CD14-positive monocyte (primary cell): ENCODE measurements at regions not wholly inside any gene's neighbourhood (a gene's known extent, or its start where the extent isn't known, plus 50 kb on each side); places are given as distances from the start of the nearest gene placed in this dataset.

ENCODE experiments used
- DNase-seq, 3 donors: peaks; one replicate each; pipeline ENCODE4 v3.0.0-alpha.2; 2011 to 2022
- H2AFZ ChIP-seq: 2 replicates; pipeline ENCODE4 v1.6.0; 2012; ENCODE audit warnings: mild to moderate bottlenecking, low read depth, low read length, inconsistent platforms; ENCODE audit not compliant: insufficient read depth, poor library complexity, severe bottlenecking
- H3K27ac ChIP-seq, 2 donors: 1 replicate in 1 of 2; 2 replicates in 1 of 2; pipeline ENCODE4 v1.5.1; 2012 to 2013; ENCODE audit warnings: low read length in 2 of 2, control low read depth in 1 of 2, inconsistent platforms in 1 of 2, low read depth in 1 of 2, mild to moderate bottlenecking in 1 of 2
- H3K27me3 ChIP-seq, 2 donors: one replicate each; pipeline versions ENCODE4 v1.6.0 to v1.6.1; 2011 to 2013; ENCODE audit warnings: low read length in 2 of 2; ENCODE audit not compliant: control insufficient read depth in 2 of 2, insufficient read depth in 2 of 2
- H3K36me3 ChIP-seq, 2 donors: replicated peaks in 1 of 2; 1 replicate in 1 of 2; 2 replicates in 1 of 2; pipeline versions ENCODE4 v1.5.1 to v1.6.1; 2012 to 2013; ENCODE audit warnings: low read length in 2 of 2, control low read depth in 1 of 2, inconsistent platforms in 1 of 2, mild to moderate bottlenecking in 1 of 2; ENCODE audit not compliant: insufficient read depth in 2 of 2, control insufficient read depth in 1 of 2
- H3K4me1 ChIP-seq, 2 donors: 1 replicate in 1 of 2; 2 replicates in 1 of 2; pipeline versions ENCODE4 v1.5.1 to v1.6.1; 2012 to 2013; ENCODE audit warnings: low read length in 2 of 2, control low read depth in 1 of 2, inconsistent platforms in 1 of 2, mild to moderate bottlenecking in 1 of 2, moderate library complexity in 1 of 2; ENCODE audit not compliant: insufficient read depth in 2 of 2, control insufficient read depth in 1 of 2
- H3K4me2 ChIP-seq: replicated peaks from 2 replicates; pipeline ENCODE3; 2012; ENCODE audit warnings: low read length, moderate library complexity, mild to moderate bottlenecking; ENCODE audit not compliant: poor library complexity, severe bottlenecking; ENCODE audit errors: extremely low read depth
- H3K4me3 ChIP-seq, 3 experiments: fragments of 200-600 bp in 1 of 3; sonication (generic) in 1 of 3; replicated peaks in 1 of 3; 1 replicate in 2 of 3; 2 replicates in 1 of 3; pipeline ENCODE4 v1.5.1; 2011 to 2013; ENCODE audit warnings: low read length in 3 of 3, mild to moderate bottlenecking in 3 of 3, control low read depth in 2 of 3, low read depth in 2 of 3, inconsistent platforms in 1 of 3, moderate library complexity in 1 of 3
- H3K79me2 ChIP-seq: 2 replicates; pipeline ENCODE4 v1.6.0; 2012; ENCODE audit warnings: mild to moderate bottlenecking, control low read depth, inconsistent platforms, low read length, moderate library complexity; ENCODE audit not compliant: insufficient read depth
- H3K9ac ChIP-seq: 2 replicates; pipeline ENCODE4 v1.6.0; 2017; ENCODE audit warnings: low read length, mild to moderate bottlenecking; ENCODE audit not compliant: insufficient read depth, poor library complexity, severe bottlenecking
- H3K9me3 ChIP-seq, 2 donors: replicated peaks in 1 of 2; 1 replicate in 1 of 2; 2 replicates in 1 of 2; pipeline versions ENCODE4 v1.5.1 to v1.6.1; 2012 to 2013; ENCODE audit warnings: low read length in 2 of 2, control low read depth in 1 of 2; ENCODE audit not compliant: control insufficient read depth in 1 of 2, insufficient read depth in 1 of 2
- H4K20me1 ChIP-seq: 2 replicates; pipeline ENCODE4 v1.6.0; 2012; ENCODE audit warnings: mild to moderate bottlenecking, low read length, control low read depth, moderate library complexity; ENCODE audit not compliant: insufficient read depth
- H3K27ac Mint-ChIP-seq, 7 donors: one replicate each; pipeline ENCODE4 v1.8.0; 2020; ENCODE audit warnings: mild to moderate bottlenecking in 7 of 7, mixed read lengths in 7 of 7, moderate library complexity in 6 of 7, inconsistent platforms in 2 of 7
- H3K27me3 Mint-ChIP-seq, 3 donors: one replicate each; pipeline ENCODE4 v1.8.0; 2021 to 2022; ENCODE audit warnings: low read depth in 3 of 3, mild to moderate bottlenecking in 3 of 3, mixed read lengths in 3 of 3, moderate library complexity in 3 of 3, inconsistent platforms in 1 of 3
- H3K36me3 Mint-ChIP-seq, 2 donors: one replicate each; pipeline ENCODE4 v1.8.0; 2020; ENCODE audit warnings: mixed read lengths in 2 of 2, inconsistent platforms in 1 of 2, mild to moderate bottlenecking in 1 of 2
- H3K4me1 Mint-ChIP-seq: one replicate; pipeline ENCODE4 v1.8.0; 2020; ENCODE audit warnings: mild to moderate bottlenecking, mixed read lengths
- H3K4me3 Mint-ChIP-seq, 2 donors: one replicate each; pipeline ENCODE4 v1.8.0; 2020; ENCODE audit warnings: mild to moderate bottlenecking in 2 of 2, mixed read lengths in 2 of 2, moderate library complexity in 1 of 2
- H3K9me3 Mint-ChIP-seq, 7 donors: one replicate each; pipeline ENCODE4 v1.8.0; 2020 to 2022; ENCODE audit warnings: mixed read lengths in 7 of 7, mild to moderate bottlenecking in 6 of 7, moderate library complexity in 6 of 7, inconsistent platforms in 2 of 7
- WGBS: methylation state at CpG from one replicate; pipeline ENCODE4 v1.1.5; 2013; ENCODE audit warnings: missing lambda C conversion rate; ENCODE audit not compliant: insufficient coverage; 5-methylcytosine and 5-hydroxymethylcytosine counted together
- intact Hi-C, 2 donors: fragments of 100-400 bp; cut with micrococcal nuclease; formaldehyde crosslinking; loops; one replicate each; pipeline versions ENCODE4 v1.15.0 to v1.15.1; 2023
- TF ChIP-seq, protein P1 (sequence below): fragments of 200-600 bp; IDR thresholded peaks from one replicate; pipeline ENCODE4 v1.8.0; 2022; ENCODE audit warnings: antibody characterized with exemption, mild to moderate bottlenecking

DNA sequence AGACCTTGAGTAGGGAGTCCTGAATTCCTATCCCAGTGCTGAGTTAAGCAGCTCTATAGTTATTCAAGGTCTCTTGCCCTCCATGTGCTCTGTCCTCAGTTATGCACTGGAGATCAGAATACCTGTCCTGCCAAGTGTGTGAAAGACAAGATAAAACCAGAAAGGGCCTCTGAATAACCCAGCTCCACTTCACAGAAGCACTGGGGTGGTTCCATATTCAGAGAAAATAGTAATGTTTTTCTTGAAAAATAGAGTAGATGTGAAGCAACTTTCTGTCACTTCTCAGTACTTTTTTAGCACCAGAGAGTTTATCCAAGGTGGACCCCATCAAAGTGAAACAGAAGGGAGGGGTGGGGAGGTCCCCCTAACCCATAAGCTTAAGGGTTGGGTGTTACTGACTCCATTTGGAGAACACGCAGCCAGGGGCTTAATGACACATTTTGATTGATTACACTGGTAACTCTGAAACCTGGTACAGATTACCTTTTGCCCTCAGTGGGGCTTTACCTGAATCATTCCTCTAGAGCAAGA is 509.8 kb upstream of the JARID2 start:
- Mint-ChIP-seq H3K36me3 (peaks cover 32 to 35% of the 10 kb centered on the region in 2 donors), H3K4me3 (no peak overlapping the region), H3K27me3 (no peaks in the 10 kb centered on the region), H3K9me3 (peaks cover 0 to 9% (median 0%) of the 10 kb centered on the region in 7 donors), H3K27ac (peak overlapping the region; percentile 95 to 100 (median 99)), H3K4me1 (peaks cover 86% of the 10 kb centered on the region)
- H3K9me3 ChIP-seq: no peaks in the 10 kb centered on the region
- H3K27me3 ChIP-seq: no peaks in the 10 kb centered on the region
- peaks cover 51 to 54% of the 10 kb centered on the region in 2 donors for H3K4me1 ChIP-seq
- intact Hi-C loops: loop anchor here (2.0 to 10.0 kb wide), 3 partner anchors 141 to 329 kb away; no protein-coding TSS in a partner anchor
- WGBS: 100% methylated on average over 1 of the region's 1 CpG
- no peaks in the 10 kb centered on the region for H3K36me3 ChIP-seq
- no peak overlapping the region for H3K9ac ChIP-seq
- TF ChIP-seq, protein P1, sequence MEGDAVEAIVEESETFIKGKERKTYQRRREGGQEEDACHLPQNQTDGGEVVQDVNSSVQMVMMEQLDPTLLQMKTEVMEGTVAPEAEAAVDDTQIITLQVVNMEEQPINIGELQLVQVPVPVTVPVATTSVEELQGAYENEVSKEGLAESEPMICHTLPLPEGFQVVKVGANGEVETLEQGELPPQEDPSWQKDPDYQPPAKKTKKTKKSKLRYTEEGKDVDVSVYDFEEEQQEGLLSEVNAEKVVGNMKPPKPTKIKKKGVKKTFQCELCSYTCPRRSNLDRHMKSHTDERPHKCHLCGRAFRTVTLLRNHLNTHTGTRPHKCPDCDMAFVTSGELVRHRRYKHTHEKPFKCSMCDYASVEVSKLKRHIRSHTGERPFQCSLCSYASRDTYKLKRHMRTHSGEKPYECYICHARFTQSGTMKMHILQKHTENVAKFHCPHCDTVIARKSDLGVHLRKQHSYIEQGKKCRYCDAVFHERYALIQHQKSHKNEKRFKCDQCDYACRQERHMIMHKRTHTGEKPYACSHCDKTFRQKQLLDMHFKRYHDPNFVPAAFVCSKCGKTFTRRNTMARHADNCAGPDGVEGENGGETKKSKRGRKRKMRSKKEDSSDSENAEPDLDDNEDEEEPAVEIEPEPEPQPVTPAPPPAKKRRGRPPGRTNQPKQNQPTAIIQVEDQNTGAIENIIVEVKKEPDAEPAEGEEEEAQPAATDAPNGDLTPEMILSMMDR: no peak
- no peaks in the 10 kb centered on the region for H3K79me2 ChIP-seq
- H4K20me1 ChIP-seq: no peaks in the 10 kb centered on the region
- H2AFZ ChIP-seq: no peak overlapping the region
- peak overlapping the region in 1 of 2 donors; percentile 99 for H3K27ac ChIP-seq
- H3K4me3 ChIP-seq: no peak overlapping the region
- H3K4me2 ChIP-seq: no peak overlapping the region
- no peak for DNase-seq

DNA sequence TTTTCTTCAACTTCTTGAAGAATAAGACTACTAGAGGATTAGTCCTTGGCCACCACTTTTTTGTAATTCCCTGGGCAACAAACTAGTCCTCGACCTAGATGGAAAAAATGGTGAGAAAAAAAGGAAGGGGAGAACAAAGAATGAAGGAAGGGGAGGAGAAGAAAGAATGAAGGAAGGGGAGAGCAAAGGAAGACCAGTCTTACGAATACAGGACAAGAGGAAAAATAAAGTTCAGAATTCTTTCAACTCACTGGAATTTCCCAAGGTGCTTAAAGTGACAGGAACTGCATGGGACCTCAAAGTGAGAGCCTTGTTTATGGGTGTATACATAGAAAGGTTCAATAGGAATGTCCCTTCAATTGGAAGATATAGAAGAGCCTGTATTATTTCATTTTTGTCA is 509.3 kb upstream of the JARID2 start:
- Mint-ChIP-seq H3K27me3 (no peaks in the 10 kb centered on the region), H3K4me1 (peaks cover 81% of the 10 kb centered on the region), H3K9me3 (peaks cover 0 to 9% (median 0%) of the 10 kb centered on the region in 7 donors), H3K4me3 (no peak overlapping the region), H3K36me3 (peaks cover 33 to 35% of the 10 kb centered on the region in 2 donors), H3K27ac (peak overlapping the region in 6 of 7 donors; percentile 67 to 100 (median 98))
- Histone ChIP-seq H3K4me2 (no peak overlapping the region), H3K4me3 (no peak overlapping the region), H3K27ac (peak overlapping the region in 1 of 2 donors; percentile 99), H3K27me3 (no peaks in the 10 kb centered on the region), H4K20me1 (no peaks in the 10 kb centered on the region), H3K4me1 (peaks cover 52 to 54% of the 10 kb centered on the region in 2 donors), H3K9me3 (no peaks in the 10 kb centered on the region), H2AFZ (no peak overlapping the region), H3K9ac (no peak overlapping the region), H3K79me2 (no peaks in the 10 kb centered on the region), H3K36me3 (no peaks in the 10 kb centered on the region)
- DNase-seq: no peak
- TF ChIP-seq, protein P1: no peak
- intact Hi-C loops: loop anchor here (5.0 to 10.0 kb wide), 2 partner anchors 141 to 328 kb away; no protein-coding TSS in a partner anchor
- no CpG with 5 or more reads among the region's 2 CpGs for WGBS
